K562 (cell line): ENCODE measurements at regions not wholly inside any gene's neighbourhood (a gene's known extent, or its start where the extent isn't known, plus 50 kb on each side); places are given as distances from the start of the nearest gene placed in this dataset.

Experiments
- ATAC-seq: fragments of 200-7000 bp; cut with Tn5 transposase; 3 replicates; pipeline ENCODE4 v1.9.1; 2020; ENCODE audit warnings: moderate library complexity
- BruUV-seq: library from RNA; stranded (reverse); fragments of 400-500 nt; replicated peaks from 2 replicates; lab custom pipeline; 2021; lab: Mats Ljungman, UMichigan
- CTCF ChIA-PET: fragments of 300-600 bp; formaldehyde crosslinking; extraction: SDS; loops from one replicate; lab custom pipeline; 2021; ENCODE audit warnings: low intra/inter-chr PET ratio; lab: Yijun Ruan, JAX
- POLR2A ChIA-PET: fragments of 300-600, 350-650 bp; sonication (Branson Sonifier 250); formaldehyde crosslinking; extraction: SDS; loops from one replicate; lab custom pipeline; 2021; ENCODE audit warnings: antibody characterized with exemption, inconsistent platforms; lab: Yijun Ruan, JAX
- DNase-seq, 4 experiments: peaks; one replicate each; pipeline versions ENCODE4 v3.0.0 to v3.0.0-alpha.2; 2011 to 2018; ENCODE audit warnings: low spot score in 3 of 4, mixed read lengths in 3 of 4; ENCODE audit errors: extremely low read depth in 1 of 4
- FAIRE-seq: peaks from 2 replicates; lab custom pipeline; 2011; peaks lifted over from hg19 to GRCh38; lab: Jason Lieb, UNC
- H2AFZ ChIP-seq: 2 replicates; pipeline ENCODE4 v1.6.0; 2011; ENCODE audit warnings: low read depth, low read length, control low read depth, inconsistent platforms
- H3K27ac ChIP-seq: fragments of 200-600 bp; 3 replicates; pipeline ENCODE4 v1.8.0; 2011; ENCODE audit warnings: low read depth, mild to moderate bottlenecking, control low read depth, inconsistent platforms, low read length, moderate library complexity, mixed read lengths; ENCODE audit errors: extremely low read depth
- H3K27me3 ChIP-seq, 2 experiments: fragments of 300-600 bp in 1 of 2; 2 replicates in 1 of 2; 3 replicates in 1 of 2; pipeline versions ENCODE4 v1.6.0 to v1.8.0; 2011; ENCODE audit warnings: inconsistent platforms in 2 of 2, low read length in 2 of 2, mild to moderate bottlenecking in 1 of 2, mixed read lengths in 1 of 2, moderate library complexity in 1 of 2; ENCODE audit not compliant: control insufficient read depth in 2 of 2, insufficient read depth in 2 of 2
- H3K36me3 ChIP-seq: fragments of 300-600 bp; 3 replicates; pipeline ENCODE4 v1.8.0; 2011; ENCODE audit warnings: mild to moderate bottlenecking, low read length, inconsistent platforms; ENCODE audit not compliant: control insufficient read depth, insufficient read depth
- H3K4me1 ChIP-seq, 2 experiments: fragments of 200-600 bp in 1 of 2; replicated peaks in 1 of 2; 2 replicates in 1 of 2; 3 replicates in 1 of 2; pipeline versions ENCODE4 v1.5.1 to v1.8.0; 2011; ENCODE audit warnings: inconsistent platforms in 2 of 2, low read length in 2 of 2, mild to moderate bottlenecking in 1 of 2, mixed read lengths in 1 of 2, moderate library complexity in 1 of 2; ENCODE audit not compliant: control insufficient read depth in 2 of 2, insufficient read depth in 2 of 2
- H3K4me2 ChIP-seq: 2 replicates; pipeline ENCODE4 v1.6.1; 2011; ENCODE audit warnings: low read length, control low read depth, inconsistent platforms, mixed read lengths; ENCODE audit not compliant: insufficient read depth
- H3K4me3 ChIP-seq: fragments of 200-600 bp; sonication (generic), shearing (Covaris generic); 2 replicates; pipeline ENCODE4 v1.5.1; 2016; ENCODE audit warnings: control low read depth, inconsistent platforms
- H3K79me2 ChIP-seq: fragments of 200-600 bp; 3 replicates; pipeline ENCODE4 v1.8.0; 2011; ENCODE audit warnings: low read length, inconsistent platforms; ENCODE audit not compliant: control insufficient read depth, insufficient read depth
- H3K9ac ChIP-seq, 2 experiments: 2 replicates each; pipeline versions ENCODE4 v1.6.0 to v1.6.1; 2011; ENCODE audit warnings: low read depth in 2 of 2, low read length in 2 of 2, control low read depth in 1 of 2, inconsistent platforms in 1 of 2, mild to moderate bottlenecking in 1 of 2, mixed read lengths in 1 of 2; ENCODE audit not compliant: insufficient read depth in 1 of 2
- H3K9me1 ChIP-seq: one replicate; pipeline ENCODE4 v1.6.0; 2011; ENCODE audit warnings: inconsistent platforms, mild to moderate bottlenecking, low read length, moderate library complexity; ENCODE audit not compliant: control insufficient read depth, insufficient read depth
- H3K9me3 ChIP-seq: replicated peaks from 2 replicates; pipeline ENCODE4 v1.5.1; 2011; ENCODE audit warnings: low read depth, low read length, inconsistent platforms; ENCODE audit not compliant: control insufficient read depth, insufficient read depth
- H4K20me1 ChIP-seq: replicated peaks from 2 replicates; pipeline ENCODE4 v1.6.1; 2011; ENCODE audit warnings: low read length, inconsistent platforms, mixed read lengths; ENCODE audit not compliant: control insufficient read depth, insufficient read depth
- CXXC5 ChIP-seq: fragments of 250-450 bp; sonication (Bioruptor Pico); IDR thresholded peaks from 2 replicates; pipeline ENCODE4 v1.8.0; 2022; ENCODE audit warnings: inconsistent platforms, mild to moderate bottlenecking, moderate library complexity
- FOS ChIP-seq: IDR thresholded peaks from 3 replicates; pipeline ENCODE4 v1.6.1; 2011; ENCODE audit not compliant: insufficient read length; ENCODE audit errors: extremely low read depth
- MAZ ChIP-seq, 2 experiments: fragments of 450-650 bp in 1 of 2; sonication (generic) in 1 of 2; formaldehyde crosslinking; IDR thresholded peaks in 1 of 2; conservative IDR thresholded peaks in 1 of 2; 2 replicates each; pipeline versions ENCODE4 v1.4.0 to v1.5.0; 2020; ENCODE audit warnings: mild to moderate bottlenecking in 1 of 2, missing genetic modification reagents in 1 of 2
- MYBL2 ChIP-seq, 2 experiments: fragments of 450-650 bp in 1 of 2; sonication (generic) in 1 of 2; formaldehyde crosslinking in 1 of 2; IDR thresholded peaks; 2 replicates each; pipeline versions ENCODE4 v1.6.1 to v1.8.1; 2017 to 2022; ENCODE audit warnings: borderline replicate concordance in 1 of 2, inconsistent platforms in 1 of 2, low read depth in 1 of 2, mild to moderate bottlenecking in 1 of 2, missing genetic modification reagents in 1 of 2, moderate library complexity in 1 of 2
- PRMT5 ChIP-seq: sonication (generic); formaldehyde crosslinking; IDR thresholded peaks from 2 replicates; pipeline ENCODE4 v1.5.0; 2020; ENCODE audit warnings: missing genetic modification reagents
- SMAD1 ChIP-seq: fragments of 150-350 bp; IDR thresholded peaks from 2 replicates; pipeline ENCODE4 v1.6.1; 2014; ENCODE audit warnings: low read length, low read depth; ENCODE audit not compliant: partially characterized antibody
- SP2 ChIP-seq: IDR thresholded peaks from 2 replicates; pipeline ENCODE4 v1.6.1; 2011; ENCODE audit warnings: mild to moderate bottlenecking, low read depth, low read length, moderate library complexity; ENCODE audit not compliant: poor library complexity, severe bottlenecking; ENCODE audit errors: extremely low read depth
- TAF9B ChIP-seq: fragments of 450-650 bp; IDR thresholded peaks from 2 replicates; pipeline ENCODE4 v1.6.1; 2018; ENCODE audit warnings: mild to moderate bottlenecking; ENCODE audit not compliant: partially characterized antibody
- TEAD1 ChIP-seq, 2 experiments: fragments of 450-650 bp in 1 of 2; sonication (generic) in 1 of 2; formaldehyde crosslinking; IDR thresholded peaks; 2 replicates each; pipeline versions ENCODE4 v1.4.0 to v1.8.0; 2020 to 2022; ENCODE audit warnings: mild to moderate bottlenecking in 2 of 2, missing genetic modification reagents in 1 of 2
- ZFPM2 ChIP-seq: fragments of 250-450 bp; sonication (Bioruptor Pico); IDR thresholded peaks from 2 replicates; pipeline ENCODE4 v1.5.1; 2022; ENCODE audit warnings: mild to moderate bottlenecking
- ZNF584 ChIP-seq: fragments of 200-800 bp; sonication (Bioruptor generic); IDR thresholded peaks from 2 replicates; pipeline ENCODE4 v1.6.1; 2016; ENCODE audit warnings: low read depth, mild to moderate bottlenecking, missing genetic modification characterization, missing compliant biosample characterization
- WGBS: fragments of 100-300 bp; shearing (Covaris generic); methylation state at CpG from one replicate; pipeline ENCODE4 v1.1.6; 2016; ENCODE audit warnings: low coverage, mixed read lengths; ENCODE audit not compliant: insufficient coverage; ENCODE audit errors: missing lambda C conversion rate; 5-methylcytosine and 5-hydroxymethylcytosine counted together
- in situ Hi-C: fragments of 300-500 bp; cut with MboI; formaldehyde crosslinking; loops from 4 replicates; pipeline ENCODE4 v1.15.0; 2018; ENCODE audit warnings: inconsistent platforms, mixed read lengths
- intact Hi-C: fragments of 100-400 bp; cut with micrococcal nuclease; formaldehyde crosslinking; loops from 2 replicates; pipeline ENCODE4 v1.14.2; 2022
- TF ChIP-seq, protein P1 (sequence below): fragments of 250-450 bp; sonication (Bioruptor Pico); IDR thresholded peaks from 2 replicates; pipeline ENCODE4 v1.9.0; 2021; ENCODE audit warnings: mild to moderate bottlenecking
- TF ChIP-seq, protein P2 (sequence below): sonication (generic); formaldehyde crosslinking; IDR thresholded peaks from 2 replicates; pipeline ENCODE4 v1.8.1; 2023; ENCODE audit warnings: mild to moderate bottlenecking, missing genetic modification reagents, moderate library complexity
- TF ChIP-seq, protein P3 (sequence below): sonication (generic); formaldehyde crosslinking; IDR thresholded peaks from 2 replicates; pipeline ENCODE4 v1.8.0; 2022; ENCODE audit warnings: missing genetic modification reagents, mild to moderate bottlenecking, moderate library complexity, borderline replicate concordance

DNA sequence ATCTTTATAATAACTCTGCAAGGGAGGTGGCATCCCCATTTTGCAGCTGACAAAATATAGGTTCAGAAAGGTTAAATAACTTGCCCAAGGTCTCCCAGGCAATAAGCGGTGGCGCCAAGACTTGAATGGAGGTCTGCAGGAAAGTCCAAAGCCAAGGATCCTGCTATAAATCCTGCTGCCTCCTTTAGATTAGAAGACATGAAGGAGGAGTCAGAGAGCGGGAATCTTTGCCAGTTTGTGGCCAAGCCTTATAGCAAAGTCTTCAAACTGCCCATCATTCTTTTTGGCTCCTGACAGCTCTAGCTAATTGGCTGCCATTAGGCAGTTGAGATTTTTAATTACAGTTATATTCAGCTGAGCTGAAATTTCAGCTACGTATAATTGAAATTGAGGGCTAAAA, 114.3 kb downstream of the C1D start:
- Histone ChIP-seq H3K4me2 (no peak overlapping the region), H3K9ac (no peak overlapping the region), H4K20me1 (no peaks in the 10 kb centered on the region), H3K27me3 (no peaks in the 10 kb centered on the region), H3K4me3 (no peak overlapping the region), H3K9me3 (no peaks in the 10 kb centered on the region), H3K27ac (no peak overlapping the region), H3K9me1 (no peaks in the 10 kb centered on the region), H3K79me2 (no peaks in the 10 kb centered on the region), H2AFZ (no peak overlapping the region), H3K4me1 (no peaks in the 10 kb centered on the region), H3K36me3 (no peaks in the 10 kb centered on the region)
- TF ChIP-seq CXXC5 (CRISPR knock-in tag) (no peak), TEAD1 (CRISPR knock-in tag; IDR thresholded peaks at IDR 0.05) (no peak), SMAD1 (no peak), MYBL2 (IDR thresholded peaks at IDR 0.05; ENCODE audit: low read depth) (no peak), MYBL2 (CRISPR knock-in tag; IDR thresholded peaks at IDR 0.05; ENCODE audit: borderline replicate concordance) (no peak), FOS (no peak), MAZ (CRISPR knock-in tag; conservative IDR thresholded peaks at IDR 0.05 in 1 of 2, IDR thresholded peaks at IDR 0.05 in 1 of 2) (no peak), ZNF584 (no peak), PRMT5 (CRISPR knock-in tag) (no peak), SP2 (no peak), TAF9B (no peak), ZFPM2 (CRISPR knock-in tag) (no peak)
- TF ChIP-seq, protein P1, sequence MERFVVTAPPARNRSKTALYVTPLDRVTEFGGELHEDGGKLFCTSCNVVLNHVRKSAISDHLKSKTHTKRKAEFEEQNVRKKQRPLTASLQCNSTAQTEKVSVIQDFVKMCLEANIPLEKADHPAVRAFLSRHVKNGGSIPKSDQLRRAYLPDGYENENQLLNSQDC (CRISPR knock-in tag), result no peak
- TF ChIP-seq, protein P2, sequence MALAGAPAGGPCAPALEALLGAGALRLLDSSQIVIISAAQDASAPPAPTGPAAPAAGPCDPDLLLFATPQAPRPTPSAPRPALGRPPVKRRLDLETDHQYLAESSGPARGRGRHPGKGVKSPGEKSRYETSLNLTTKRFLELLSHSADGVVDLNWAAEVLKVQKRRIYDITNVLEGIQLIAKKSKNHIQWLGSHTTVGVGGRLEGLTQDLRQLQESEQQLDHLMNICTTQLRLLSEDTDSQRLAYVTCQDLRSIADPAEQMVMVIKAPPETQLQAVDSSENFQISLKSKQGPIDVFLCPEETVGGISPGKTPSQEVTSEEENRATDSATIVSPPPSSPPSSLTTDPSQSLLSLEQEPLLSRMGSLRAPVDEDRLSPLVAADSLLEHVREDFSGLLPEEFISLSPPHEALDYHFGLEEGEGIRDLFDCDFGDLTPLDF (CRISPR knock-in tag), result no peak
- TF ChIP-seq, protein P3, sequence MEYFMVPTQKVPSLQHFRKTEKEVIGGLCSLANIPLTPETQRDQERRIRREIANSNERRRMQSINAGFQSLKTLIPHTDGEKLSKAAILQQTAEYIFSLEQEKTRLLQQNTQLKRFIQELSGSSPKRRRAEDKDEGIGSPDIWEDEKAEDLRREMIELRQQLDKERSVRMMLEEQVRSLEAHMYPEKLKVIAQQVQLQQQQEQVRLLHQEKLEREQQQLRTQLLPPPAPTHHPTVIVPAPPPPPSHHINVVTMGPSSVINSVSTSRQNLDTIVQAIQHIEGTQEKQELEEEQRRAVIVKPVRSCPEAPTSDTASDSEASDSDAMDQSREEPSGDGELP (CRISPR knock-in tag), result no peak
- POLR2A ChIA-PET, result no interaction called here
- FAIRE-seq (no peak), DNase-seq (no peak), ATAC-seq (no peak)
- intact Hi-C loops (no loop called here), in situ Hi-C loops (no loop called here)
- WGBS, result 7% methylated on average over 4 of the region's 4 CpGs
- CTCF ChIA-PET, result no interaction called here
- no TSS peak for BruUV-seq
